ENCODE measurements at regions not wholly inside any gene's neighbourhood (a gene's known extent, or its start where the extent isn't known, plus 50 kb on each side); places are given as distances from the start of the nearest gene placed in this dataset.
"Not testable (repeated sequence)": the region's sequence is repeated elsewhere in the genome, so short reads cannot be mapped to it uniquely, and the experiment has no call there.

- DNase-seq, result not testable (repeated sequence)
These were observed 368.0 kb downstream of the CDY2B start for GRCh38 chrY:17511984-17512383.

- not testable (repeated sequence) for DNase-seq
These were observed 368.5 kb downstream of the CDY2B start for GRCh38 chrY:17511476-17511875.

- DNase-seq, result not testable (repeated sequence)
These were observed 374.2 kb downstream of the CDY2B start for GRCh38 chrY:17505834-17506233.

DNA sequence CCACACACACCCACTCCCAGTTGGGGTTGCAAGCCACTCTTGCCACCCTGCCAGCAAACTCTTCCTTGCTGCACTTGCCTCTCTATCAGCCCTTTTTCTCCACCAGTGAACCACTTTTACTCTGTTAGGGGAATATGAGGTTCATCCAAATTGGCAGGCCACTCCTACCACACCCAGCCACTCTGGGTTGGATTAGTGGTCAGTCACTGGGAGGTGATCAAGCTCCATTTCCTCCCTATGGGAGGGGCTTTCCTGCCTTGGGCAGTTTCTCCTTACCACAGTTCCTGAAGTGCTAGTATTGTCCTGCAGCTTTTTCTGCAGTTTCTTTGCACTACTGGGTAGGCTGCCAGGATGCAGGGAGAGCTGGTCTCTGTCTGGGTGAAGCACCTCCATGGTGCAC is 395.3 kb downstream of the CDY2B start:
- not testable (repeated sequence) for DNase-seq

- not testable (repeated sequence) for DNase-seq
These were observed 395.9 kb downstream of the CDY2B start for GRCh38 chrY:17484157-17484556.

DNA sequence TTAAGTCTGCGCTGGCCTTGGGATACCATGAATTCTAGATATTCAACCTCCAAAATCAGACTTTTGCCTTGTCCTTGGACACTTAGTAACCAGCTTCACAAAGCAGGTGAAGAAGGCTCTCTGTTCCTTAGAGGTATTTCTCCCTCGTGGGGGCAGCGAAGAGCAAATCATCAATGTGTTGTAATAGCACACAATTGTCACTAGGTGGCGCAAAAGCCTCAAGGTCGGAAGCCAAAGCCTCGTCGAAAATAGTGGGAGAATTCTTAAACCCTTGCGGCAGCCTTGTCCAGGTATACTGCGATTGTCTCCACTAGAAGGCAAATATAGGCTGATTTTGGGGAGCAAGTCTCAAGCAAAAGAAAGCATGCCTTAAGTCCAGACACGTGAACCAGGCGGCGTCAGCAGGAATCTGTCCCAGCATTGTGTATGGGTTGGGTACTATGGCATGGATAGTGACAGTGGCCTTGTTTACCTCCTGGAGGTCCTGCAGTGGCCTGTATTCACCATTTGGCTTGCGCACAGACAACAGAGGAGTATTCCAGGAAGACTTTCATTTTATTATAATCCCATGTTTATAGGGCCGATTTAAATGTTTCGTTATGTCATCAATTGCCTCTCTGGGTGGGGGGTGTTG is 398.5 kb downstream of the CDY2B start:
- DNase-seq, result not testable (repeated sequence)

- DNase-seq, result not testable (repeated sequence)
These were observed 408.0 kb downstream of the CDY2B start for GRCh38 chrY:17472068-17472467.

GRCh38 chrY:17459753-17460152 is 420.3 kb downstream of the CDY2B start:
- not testable (repeated sequence) for DNase-seq

DNA sequence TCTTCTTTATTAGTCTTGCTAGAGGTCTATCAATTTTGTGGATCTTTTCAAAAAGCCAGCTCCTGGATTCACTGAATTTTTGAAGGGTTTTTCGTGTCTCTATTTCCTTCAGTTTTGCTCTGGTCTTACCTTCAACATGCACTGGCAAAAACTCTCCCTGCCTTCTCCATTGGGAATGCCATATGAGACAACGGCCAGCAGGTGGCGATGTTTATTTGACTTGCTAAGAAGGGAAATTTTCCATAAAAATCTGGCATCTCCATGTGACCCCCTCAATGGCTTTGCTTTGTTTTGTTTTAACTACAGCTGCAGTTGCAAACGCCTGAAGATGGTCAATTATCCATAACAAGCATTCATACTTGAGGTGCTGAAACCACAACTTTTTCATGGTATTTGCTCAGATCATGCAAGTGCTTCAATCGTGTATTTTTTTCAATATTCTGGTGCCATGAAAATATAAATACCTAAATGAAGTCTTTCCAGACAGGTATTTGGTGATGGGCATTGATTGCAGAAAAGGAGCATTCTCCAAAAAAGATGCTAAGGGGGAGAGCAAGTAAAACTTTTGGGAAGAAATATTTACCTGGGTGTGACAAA is 449.4 kb downstream of the CDY2B start:
- DNase-seq, result peak; percentile 18 to 53 (median 47)

DNA sequence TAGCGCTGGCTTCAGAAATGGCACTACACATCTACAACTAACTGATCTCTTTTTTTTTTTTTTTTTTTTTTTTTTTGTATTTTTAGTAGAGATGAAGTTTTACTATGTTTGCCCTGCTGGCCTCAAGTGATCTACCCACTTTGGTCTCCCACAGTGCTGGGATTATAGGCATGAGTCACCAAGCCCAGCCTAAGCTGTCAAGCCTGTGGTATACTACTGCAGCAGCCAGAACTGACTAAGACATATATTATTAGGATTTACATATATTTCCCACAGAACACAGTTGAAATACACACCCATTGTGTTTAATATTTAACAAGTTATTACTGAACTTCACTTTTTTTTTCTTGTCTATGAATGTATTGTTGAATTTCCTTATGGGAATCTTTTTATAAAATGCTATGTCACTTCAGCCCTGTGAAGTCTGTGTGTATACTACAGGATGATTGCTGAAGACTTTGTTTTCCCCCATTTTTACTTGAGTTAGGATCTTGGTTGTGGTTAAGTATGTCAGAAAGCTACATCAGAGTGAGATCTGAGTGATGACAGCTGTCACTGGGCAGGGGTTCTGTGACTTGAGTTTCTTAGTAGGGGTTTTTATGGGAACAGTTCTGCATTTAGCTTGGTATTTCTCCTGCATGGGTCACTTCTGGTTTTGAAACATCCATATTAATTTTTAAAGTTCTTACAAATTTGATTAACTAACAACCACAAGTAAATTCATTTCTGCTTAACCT is 481.5 kb downstream of the CDY2B start:
- DNase-seq, result peak in 1 of 3 donors; percentile 0

DNA sequence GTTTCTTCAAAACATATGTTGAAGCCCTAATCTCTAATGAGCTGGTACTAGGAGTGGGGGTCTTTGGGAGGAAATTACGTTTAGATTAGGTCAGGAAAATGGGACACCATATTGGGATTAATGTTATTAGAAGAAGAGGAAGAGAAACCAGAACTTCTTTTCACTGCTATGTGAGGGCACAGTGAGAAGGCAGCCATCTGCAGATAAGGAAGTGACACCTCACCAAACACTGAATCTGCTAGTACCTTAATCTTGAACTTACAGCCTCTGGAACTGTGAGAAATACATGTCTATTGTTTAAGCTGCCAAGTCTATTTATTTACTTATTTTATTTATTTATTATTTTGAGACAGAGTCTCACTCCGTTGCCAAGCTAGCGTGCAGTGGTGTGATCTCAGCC is 482.4 kb downstream of the CDY2B start:
- DNase-seq, result no peak

- no peak for DNase-seq
These were observed 498.5 kb downstream of the CDY2B start for GRCh38 chrY:17381431-17382070.

DNA sequence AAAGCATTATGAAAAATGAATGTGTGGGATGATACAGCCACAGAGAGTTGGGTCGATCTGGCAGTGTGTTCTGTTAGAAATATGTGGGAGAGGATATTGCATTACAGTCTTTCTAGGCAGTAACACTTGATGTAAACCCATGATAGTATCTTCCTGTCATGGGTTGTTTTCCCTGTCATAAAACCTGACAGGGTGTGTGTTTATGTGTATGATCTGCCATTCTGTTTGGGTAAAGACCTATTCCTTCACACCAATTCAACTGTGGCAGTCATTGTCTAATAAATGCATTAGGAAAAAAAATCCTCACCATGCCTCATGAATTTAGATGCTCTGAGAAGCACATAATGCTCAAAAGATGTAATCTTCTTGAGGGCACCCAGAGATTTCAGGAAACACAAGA is 501.7 kb downstream of the CDY2B start:
- DNase-seq, result no peak

DNA sequence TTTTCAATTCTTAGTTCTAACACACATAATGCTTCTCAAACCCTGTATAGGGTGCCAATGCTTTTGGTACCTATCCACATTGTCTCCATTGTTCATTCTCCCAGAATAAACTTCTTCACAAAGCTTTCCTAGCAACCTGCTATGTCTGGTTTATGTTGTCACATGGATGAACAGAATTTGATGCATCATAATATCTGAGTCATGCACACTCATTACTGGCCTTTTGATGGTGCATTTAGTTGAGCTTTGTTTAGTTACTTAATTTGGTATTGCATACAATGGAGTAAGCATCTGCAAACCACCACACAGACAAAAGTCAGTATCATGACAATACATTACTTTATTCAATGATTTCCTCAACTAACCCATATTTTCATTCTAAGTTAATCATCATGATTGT is 511.6 kb downstream of the CDY2B start:
- DNase-seq, result no peak

DNA sequence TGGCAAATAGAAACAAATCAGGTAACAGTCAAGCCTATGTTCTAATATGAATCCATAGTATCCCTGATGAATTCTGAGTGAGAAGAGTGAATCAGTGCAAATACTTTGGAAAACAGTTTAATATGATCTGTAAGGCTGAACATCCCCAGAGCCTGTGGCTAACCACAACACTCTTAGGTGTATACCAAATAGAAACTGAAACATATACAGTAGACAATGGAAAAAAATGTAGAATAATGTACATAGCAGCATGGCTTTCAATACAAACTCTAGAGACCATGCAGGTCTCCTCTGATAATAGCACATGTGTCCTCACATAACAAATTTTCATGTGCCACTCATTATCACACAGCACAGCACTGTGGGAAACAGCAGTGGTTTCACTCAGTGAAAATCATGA is 513.6 kb downstream of the CDY2B start:
- DNase-seq, result no peak

GRCh38 chrY:17339028-17339427 is 541.0 kb downstream of the CDY2B start:
- no peak for DNase-seq

DNA sequence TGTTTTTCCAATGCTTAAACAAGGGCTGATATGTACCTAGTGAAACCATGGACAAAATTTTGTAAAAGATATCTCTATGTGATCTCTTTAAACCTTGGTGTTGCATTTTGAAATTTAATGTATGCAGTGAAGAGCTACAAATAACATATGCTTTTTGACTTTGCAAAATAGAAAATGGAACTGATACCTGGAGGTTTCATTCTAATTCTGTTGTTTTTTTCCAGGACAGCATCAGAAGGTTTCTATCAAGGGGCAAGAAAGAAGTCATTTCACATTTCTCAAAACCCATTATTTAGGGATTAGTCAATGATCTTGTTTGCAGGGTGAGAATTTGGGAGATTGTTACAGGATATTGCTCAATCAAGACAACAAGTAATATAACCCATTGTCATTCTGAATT is 549.3 kb downstream of the CDY2B start:
- no peak for DNase-seq

GRCh38 chrY:17319916-17320315 is 560.1 kb downstream of the CDY2B start:
- no peak for DNase-seq

DNA sequence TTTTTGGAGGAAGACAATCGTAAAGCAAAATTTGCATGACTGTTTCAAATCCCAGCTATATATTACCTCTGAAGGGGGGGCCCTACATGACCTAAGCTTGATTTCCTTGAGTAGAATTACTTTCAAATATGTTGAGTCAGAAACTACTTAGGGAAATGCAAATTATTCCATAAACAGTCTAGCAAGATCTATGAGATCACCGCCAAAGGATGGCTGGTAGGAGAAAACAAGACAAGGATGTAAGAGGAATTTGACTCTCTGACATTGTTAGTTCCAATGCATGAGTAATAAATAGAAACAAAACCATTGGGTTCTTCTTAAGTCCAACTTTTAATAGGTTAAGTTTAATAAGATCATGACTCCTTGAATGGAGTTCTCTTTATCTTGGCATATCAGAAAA is 561.4 kb downstream of the CDY2B start:
- DNase-seq, result no peak

DNA sequence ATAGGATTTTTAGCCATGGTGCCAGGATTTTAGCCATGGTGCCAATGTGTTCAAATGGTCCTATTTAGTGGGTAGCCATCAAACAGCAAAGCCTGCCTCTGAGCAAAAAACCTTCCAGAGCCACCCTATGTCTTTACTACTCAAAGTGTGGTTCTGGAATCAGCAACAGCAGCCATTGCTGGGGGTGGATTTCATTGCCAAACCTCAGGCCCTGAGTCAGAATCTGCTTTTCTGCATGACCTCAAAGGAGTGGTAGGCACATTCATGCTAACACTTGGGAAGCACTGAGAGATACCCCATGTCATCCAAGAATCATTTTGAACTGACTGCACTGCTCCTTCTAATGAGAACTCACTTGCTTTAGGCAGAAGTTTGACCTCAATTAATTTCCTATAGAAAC is 603.0 kb downstream of the CDY2B start:
- DNase-seq, result no peak

DNA sequence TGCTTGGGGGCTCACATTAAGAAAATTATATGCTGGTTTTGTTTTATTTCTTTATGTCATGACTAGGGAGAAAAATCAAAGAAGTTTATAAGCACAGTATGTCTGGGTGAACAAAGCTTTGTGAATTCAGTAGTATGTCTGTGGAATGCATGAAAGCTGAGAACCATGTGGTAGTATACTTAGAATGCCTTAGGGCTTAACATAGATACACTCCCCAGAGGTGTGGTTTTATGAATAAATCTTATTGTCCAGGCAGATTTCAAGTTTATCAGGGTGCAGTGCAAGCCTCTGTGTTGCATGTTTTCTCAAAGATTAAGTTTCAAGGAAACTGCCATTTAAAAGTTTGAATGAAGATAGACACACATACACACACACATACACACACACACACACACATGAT is 620.5 kb downstream of the CDY2B start:
- DNase-seq, result no peak

DNA sequence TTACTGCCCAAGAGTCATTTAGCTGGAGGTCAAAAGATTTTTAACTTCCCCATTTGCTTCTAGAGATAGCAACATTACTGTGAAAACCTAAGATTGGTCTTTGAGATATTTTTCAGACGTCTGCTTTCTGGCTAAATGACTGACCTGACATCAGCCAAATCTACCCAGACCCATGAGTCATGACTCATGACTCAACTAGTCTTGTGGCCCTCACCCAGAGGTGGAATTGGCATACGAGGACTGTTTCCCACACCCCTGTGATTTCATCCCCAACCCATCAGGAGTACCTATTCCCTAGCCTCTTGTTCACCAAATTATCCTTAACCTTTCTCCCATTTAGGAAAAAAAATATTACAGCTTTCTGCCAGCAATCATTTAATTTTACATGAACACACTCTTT is 641.6 kb downstream of the CDY2B start:
- DNase-seq, result no peak

GRCh38 chrY:17235769-17236168 is 644.3 kb downstream of the CDY2B start:
- DNase-seq, result no peak

All from suppressor macrophage treated with lipopolysaccharide for 1 hour (primary cell).